ENCODE measurements at regions not wholly inside any gene's neighbourhood (a gene's known extent, or its start where the extent isn't known, plus 50 kb on each side); places are given as distances from the start of the nearest gene placed in this dataset.

DNA sequence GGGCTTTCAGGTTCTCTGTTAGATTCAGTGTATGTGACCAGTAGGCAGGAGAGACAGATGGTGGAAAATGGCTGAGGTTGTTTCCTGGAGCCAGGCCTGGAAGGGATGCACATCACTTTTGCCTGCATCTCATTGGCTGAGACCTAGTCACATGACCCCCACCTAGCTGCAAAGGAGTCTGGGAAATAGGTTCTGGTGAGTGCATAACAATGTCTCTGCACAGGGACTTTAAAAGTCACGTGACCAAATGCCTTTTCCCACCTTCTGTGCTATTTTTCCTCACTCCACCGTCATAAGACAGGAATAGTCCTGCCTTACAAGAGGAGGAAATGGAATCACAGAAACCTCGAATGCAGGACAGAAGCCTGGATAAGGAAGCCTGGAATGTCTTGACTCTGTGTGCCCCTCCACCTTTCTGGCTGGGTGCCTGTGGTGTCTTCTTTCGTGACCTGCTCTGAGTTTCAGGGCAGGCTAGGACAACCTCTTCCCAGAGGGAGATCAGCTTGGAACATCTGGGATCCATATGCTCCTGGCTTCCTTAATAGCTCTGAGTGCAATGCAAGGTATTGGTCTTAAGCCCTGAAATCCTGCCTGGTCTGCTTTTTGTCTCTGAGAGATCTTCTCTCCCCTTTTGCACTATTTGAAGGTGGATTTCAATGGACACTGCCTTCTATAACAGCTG lies 139.9 kb upstream of the ZNF438 start:
- no peaks in the 10 kb centered on the region for H3K36me3 ChIP-seq (ENCODE audit: insufficient read depth in 1 of 2, low read depth in 1 of 2)
- ATAC-seq (no peak), DNase-seq (no peak)
- no peak overlapping the region for H3K27ac ChIP-seq
- WGBS, 3 donors, result 70 to 74% (median 71%) methylated on average over 4 of the region's 4 CpGs
- intact Hi-C loops (cut with DNase I), result no loop called here
- no peaks in the 10 kb centered on the region for H3K4me1 ChIP-seq
- no peak overlapping the region for H3K4me3 ChIP-seq
- no peak for TF ChIP-seq CTCF (IDR thresholded peaks at IDR 0.05)
- peaks cover 16% of the 10 kb centered on the region for H3K9me3 ChIP-seq
- no peaks in the 10 kb centered on the region for H3K27me3 ChIP-seq (ENCODE audit: insufficient read depth in 3 of 3, low read length in 2 of 3)

- ATAC-seq (no peak), DNase-seq (no peak)
- no peak overlapping the region for H3K4me3 ChIP-seq
- intact Hi-C loops (cut with DNase I), result no loop called here
- no peaks in the 10 kb centered on the region for H3K27me3 ChIP-seq (ENCODE audit: insufficient read depth in 3 of 3, low read length in 2 of 3)
- no peak overlapping the region for H3K27ac ChIP-seq
- no peak for TF ChIP-seq CTCF (IDR thresholded peaks at IDR 0.05)
- H3K4me1 ChIP-seq, result no peaks in the 10 kb centered on the region
- peaks cover 16% of the 10 kb centered on the region for H3K9me3 ChIP-seq
- 94 to 96% (median 95%) methylated on average over 1 of the region's 1 CpG for WGBS, 3 donors
- no peaks in the 10 kb centered on the region for H3K36me3 ChIP-seq (ENCODE audit: insufficient read depth in 1 of 2, low read depth in 1 of 2)
Measured at GRCh38 chr10:31172925-31173324, 141.3 kb upstream of the ZNF438 start.

- no peak for ATAC-seq
- DNase-seq, result no peak
- no peaks in the 10 kb centered on the region for H3K36me3 ChIP-seq (ENCODE audit: insufficient read depth in 1 of 2, low read depth in 1 of 2)
- H3K27me3 ChIP-seq (ENCODE audit: insufficient read depth in 3 of 3, low read length in 2 of 3), result no peaks in the 10 kb centered on the region
- WGBS, 3 donors, result 82 to 86% (median 84%) methylated on average over 5 of the region's 5 CpGs
- H3K4me3 ChIP-seq, result no peak overlapping the region
- no peak for TF ChIP-seq CTCF (IDR thresholded peaks at IDR 0.05)
- intact Hi-C loops (cut with DNase I), result no loop called here
- no peaks in the 10 kb centered on the region for H3K4me1 ChIP-seq
- H3K9me3 ChIP-seq, result peaks cover 16% of the 10 kb centered on the region
- no peak overlapping the region for H3K27ac ChIP-seq
Measured at GRCh38 chr10:31173752-31174151, 142.1 kb upstream of the ZNF438 start.

DNA sequence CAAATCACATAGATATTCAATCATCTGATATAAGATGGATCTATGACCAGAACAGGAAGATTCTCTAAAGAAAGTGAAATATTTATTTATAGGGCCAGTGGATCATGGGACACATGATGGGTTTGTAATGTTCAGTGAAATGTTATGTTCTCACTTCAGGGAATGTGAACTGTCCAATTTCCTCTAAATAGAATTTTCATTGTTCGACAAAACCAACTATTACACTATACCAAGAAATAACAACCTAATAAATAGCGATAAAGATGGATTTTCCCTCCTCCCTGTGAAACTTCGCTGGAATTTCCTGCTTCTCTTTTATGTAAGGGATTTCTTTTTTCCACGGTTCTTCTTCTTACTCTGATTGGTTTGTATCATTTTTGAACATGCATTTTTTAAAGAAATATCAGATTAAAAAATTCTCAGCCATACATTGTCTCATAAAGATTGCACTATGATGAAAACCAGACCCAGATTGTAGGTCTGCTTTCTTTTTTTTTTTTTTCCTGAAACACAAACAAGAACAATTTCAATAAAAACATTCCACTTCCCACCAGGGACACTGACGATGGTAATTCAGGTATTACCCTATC lies 139.8 kb upstream of the ZEB1 start:
- H3K4me3 ChIP-seq, result no peak overlapping the region
- ATAC-seq (no peak), DNase-seq (no peak)
- intact Hi-C loops (cut with DNase I), result no loop called here
- no peaks in the 10 kb centered on the region for H3K4me1 ChIP-seq
- H3K9me3 ChIP-seq, result peaks cover 11% of the 10 kb centered on the region
- 62 to 70% (median 64%) methylated on average over 5 of the region's 5 CpGs for WGBS, 3 donors
- H3K27me3 ChIP-seq (ENCODE audit: insufficient read depth in 3 of 3, low read length in 2 of 3), result no peaks in the 10 kb centered on the region
- no peak overlapping the region for H3K27ac ChIP-seq
- no peaks in the 10 kb centered on the region for H3K36me3 ChIP-seq (ENCODE audit: insufficient read depth in 1 of 2, low read depth in 1 of 2)
- no peak for TF ChIP-seq CTCF (IDR thresholded peaks at IDR 0.05)
